OCI-LY3 (cell line): ENCODE measurements at regions not wholly inside any gene's neighbourhood (a gene's known extent, or its start where the extent isn't known, plus 50 kb on each side); places are given as distances from the start of the nearest gene placed in this dataset.

Experiments used
- H2AFZ ChIP-seq: fragments of 200-600, 300-600 bp; shearing (Covaris generic); 2 replicates; pipeline ENCODE4 v1.6.0; 2014; ENCODE audit warnings: antibody characterized with exemption, low read depth, low read length
- H3K27ac ChIP-seq: fragments of 200-600, 300-600 bp; sonication (generic); 2 replicates; pipeline ENCODE4 v1.5.1; 2014; ENCODE audit warnings: mild to moderate bottlenecking, low read length, moderate library complexity, mixed read lengths
- H3K27me3 ChIP-seq: fragments of 200-600, 300-600 bp; sonication (generic); 2 replicates; pipeline ENCODE4 v1.6.1; 2014; ENCODE audit warnings: low read depth, low read length, mixed read lengths
- H3K36me3 ChIP-seq: fragments of 200-600, 300-600 bp; sonication (generic); replicated peaks from 2 replicates; pipeline ENCODE3; 2014; ENCODE audit warnings: low read depth, low read length, mixed read lengths
- H3K4me1 ChIP-seq: fragments of 300-600, 200-600 bp; sonication (generic); 2 replicates; pipeline ENCODE4 v1.6.1; 2014; ENCODE audit warnings: low read length, mixed read lengths
- H3K4me2 ChIP-seq: fragments of 200-600, 300-600 bp; sonication (generic); 2 replicates; pipeline ENCODE4 v1.6.1; 2014; ENCODE audit warnings: low read length, mixed read lengths
- H3K4me3 ChIP-seq: fragments of 300-600, 200-600 bp; sonication (generic); 2 replicates; pipeline ENCODE4 v1.5.1; 2014; ENCODE audit warnings: antibody characterized with exemption, mild to moderate bottlenecking, low read length, moderate library complexity
- H3K79me2 ChIP-seq: fragments of 300-600, 200-600 bp; shearing (Covaris generic); 2 replicates; pipeline ENCODE4 v1.6.1; 2014; ENCODE audit warnings: mild to moderate bottlenecking, low read length, mixed read lengths
- H3K9ac ChIP-seq: fragments of 300-600, 200-600 bp; shearing (Covaris generic); 2 replicates; pipeline ENCODE4 v1.6.0; 2014; ENCODE audit warnings: mild to moderate bottlenecking, low read length, moderate library complexity
- H3K9me3 ChIP-seq: fragments of 200-600, 300-600 bp; shearing (Covaris generic); 2 replicates; pipeline ENCODE4 v1.6.1; 2014; ENCODE audit warnings: low read length, mixed read lengths; ENCODE audit not compliant: insufficient read depth
- H4K20me1 ChIP-seq: fragments of 200-600, 300-600 bp; sonication (generic); 2 replicates; pipeline ENCODE4 v1.6.1; 2016; ENCODE audit warnings: low read length, mixed read lengths; ENCODE audit not compliant: insufficient read depth
- EZH2phosphoT487 ChIP-seq: fragments of 200-600 bp; shearing (Covaris generic); IDR thresholded peaks from 2 replicates; pipeline ENCODE4 v1.6.1; 2018; ENCODE audit warnings: antibody characterized with exemption, mixed run types, low read depth
- TF ChIP-seq, protein P1 (sequence below): fragments of 200-600, 300-600 bp; sonication (generic); IDR thresholded peaks from 2 replicates; pipeline ENCODE4 v1.5.1; 2014; ENCODE audit warnings: antibody characterized with exemption, low read length, low read depth

DNA sequence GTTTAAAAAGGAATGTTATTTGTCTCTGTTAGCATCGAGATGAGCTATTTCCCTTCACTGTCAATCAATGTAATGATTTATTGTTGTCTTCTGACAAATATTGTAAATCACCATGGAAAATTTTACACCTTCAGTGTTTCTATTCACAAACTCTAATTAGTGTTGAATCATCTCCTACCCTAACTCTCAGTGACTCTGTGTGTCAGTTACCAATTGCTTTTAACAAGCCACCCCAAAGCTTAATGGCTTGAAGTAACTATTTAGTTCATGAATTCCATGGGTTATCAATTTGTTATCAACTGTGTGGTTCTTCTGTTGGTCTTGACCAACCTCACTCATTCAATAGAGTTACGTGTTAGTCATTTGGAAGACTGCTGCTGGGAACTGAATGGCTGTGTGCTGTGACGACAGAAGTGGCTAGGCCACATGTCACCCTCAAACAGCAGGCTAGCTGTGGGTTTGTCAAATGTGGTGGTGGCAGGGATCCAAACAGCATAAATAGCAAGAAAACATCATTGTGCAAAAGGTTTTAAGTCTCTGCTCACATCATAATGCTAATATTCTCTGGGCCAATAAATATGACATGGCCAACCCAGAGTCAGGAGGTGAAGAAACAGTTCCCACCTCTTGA is 910.8 kb upstream of the CDH2 start:
- no peaks in the 10 kb centered on the region for H3K9me3 ChIP-seq
- no peaks in the 10 kb centered on the region for H4K20me1 ChIP-seq
- no peak overlapping the region for H2AFZ ChIP-seq
- TF ChIP-seq EZH2phosphoT487: no peak
- TF ChIP-seq, protein P1, sequence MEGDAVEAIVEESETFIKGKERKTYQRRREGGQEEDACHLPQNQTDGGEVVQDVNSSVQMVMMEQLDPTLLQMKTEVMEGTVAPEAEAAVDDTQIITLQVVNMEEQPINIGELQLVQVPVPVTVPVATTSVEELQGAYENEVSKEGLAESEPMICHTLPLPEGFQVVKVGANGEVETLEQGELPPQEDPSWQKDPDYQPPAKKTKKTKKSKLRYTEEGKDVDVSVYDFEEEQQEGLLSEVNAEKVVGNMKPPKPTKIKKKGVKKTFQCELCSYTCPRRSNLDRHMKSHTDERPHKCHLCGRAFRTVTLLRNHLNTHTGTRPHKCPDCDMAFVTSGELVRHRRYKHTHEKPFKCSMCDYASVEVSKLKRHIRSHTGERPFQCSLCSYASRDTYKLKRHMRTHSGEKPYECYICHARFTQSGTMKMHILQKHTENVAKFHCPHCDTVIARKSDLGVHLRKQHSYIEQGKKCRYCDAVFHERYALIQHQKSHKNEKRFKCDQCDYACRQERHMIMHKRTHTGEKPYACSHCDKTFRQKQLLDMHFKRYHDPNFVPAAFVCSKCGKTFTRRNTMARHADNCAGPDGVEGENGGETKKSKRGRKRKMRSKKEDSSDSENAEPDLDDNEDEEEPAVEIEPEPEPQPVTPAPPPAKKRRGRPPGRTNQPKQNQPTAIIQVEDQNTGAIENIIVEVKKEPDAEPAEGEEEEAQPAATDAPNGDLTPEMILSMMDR: no peak
- no peak overlapping the region for H3K4me2 ChIP-seq
- H3K79me2 ChIP-seq: no peaks in the 10 kb centered on the region
- H3K9ac ChIP-seq: no peak overlapping the region
- no peaks in the 10 kb centered on the region for H3K27me3 ChIP-seq
- no peak overlapping the region for H3K4me3 ChIP-seq
- no peaks in the 10 kb centered on the region for H3K4me1 ChIP-seq
- H3K36me3 ChIP-seq: no peaks in the 10 kb centered on the region
- no peak overlapping the region for H3K27ac ChIP-seq

DNA sequence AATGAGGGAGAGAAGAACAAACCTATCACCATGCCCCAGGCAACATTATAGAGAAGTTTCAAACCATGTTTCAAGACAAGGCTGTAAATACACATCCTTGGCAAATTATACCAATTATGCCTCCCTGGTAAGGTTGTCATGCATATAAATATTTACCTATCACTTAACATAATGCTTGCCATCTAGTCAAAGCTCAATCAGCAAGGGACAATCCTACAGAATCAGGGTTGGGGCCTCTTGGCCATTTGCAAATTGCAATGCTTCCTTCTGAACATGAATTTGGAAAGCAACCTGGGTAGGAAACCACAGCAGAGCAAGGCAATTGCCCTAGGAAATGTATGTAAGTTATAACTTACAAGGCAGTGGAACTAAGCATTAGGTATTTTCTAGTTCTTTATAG is 907.2 kb upstream of the CDH2 start:
- no peak overlapping the region for H2AFZ ChIP-seq
- TF ChIP-seq, protein P1: no peak
- TF ChIP-seq EZH2phosphoT487: no peak
- no peak overlapping the region for H3K4me3 ChIP-seq

DNA sequence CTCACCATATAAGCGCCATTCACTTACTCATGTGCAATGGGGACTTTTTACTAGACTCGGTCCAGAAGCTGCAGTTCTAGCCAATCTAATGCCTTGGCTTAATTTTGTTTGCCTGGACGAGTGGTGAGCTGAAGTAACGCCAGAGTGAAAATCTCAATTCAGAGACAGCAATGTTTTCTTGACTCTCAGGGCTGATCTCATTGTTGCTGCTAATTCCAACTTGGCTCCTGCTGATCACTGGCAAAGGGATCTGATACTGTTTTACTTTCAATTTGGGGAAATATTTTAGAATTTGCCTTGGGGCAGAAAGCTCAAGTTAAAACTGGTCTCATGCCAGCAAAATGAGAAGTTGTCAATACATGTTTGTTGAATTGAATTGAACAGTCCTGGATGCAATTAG is 906.6 kb upstream of the CDH2 start:
- Histone ChIP-seq H3K9ac (no peak overlapping the region), H3K36me3 (no peaks in the 10 kb centered on the region), H3K79me2 (no peaks in the 10 kb centered on the region), H3K27ac (no peak overlapping the region), H4K20me1 (no peaks in the 10 kb centered on the region), H3K4me1 (no peaks in the 10 kb centered on the region), H3K4me2 (no peak overlapping the region), H3K9me3 (no peaks in the 10 kb centered on the region), H2AFZ (no peak overlapping the region), H3K4me3 (no peak overlapping the region), H3K27me3 (no peaks in the 10 kb centered on the region)
- no peak for TF ChIP-seq EZH2phosphoT487
- TF ChIP-seq, protein P1: no peak

More for the DNA sequence above, 907.2 kb upstream of the CDH2 start:
- Histone ChIP-seq H3K27ac (no peak overlapping the region), H4K20me1 (no peaks in the 10 kb centered on the region), H3K4me2 (no peak overlapping the region), H3K4me1 (no peaks in the 10 kb centered on the region), H3K27me3 (no peaks in the 10 kb centered on the region), H3K9ac (no peak overlapping the region), H3K36me3 (no peaks in the 10 kb centered on the region), H3K79me2 (no peaks in the 10 kb centered on the region), H3K9me3 (no peaks in the 10 kb centered on the region)

DNA sequence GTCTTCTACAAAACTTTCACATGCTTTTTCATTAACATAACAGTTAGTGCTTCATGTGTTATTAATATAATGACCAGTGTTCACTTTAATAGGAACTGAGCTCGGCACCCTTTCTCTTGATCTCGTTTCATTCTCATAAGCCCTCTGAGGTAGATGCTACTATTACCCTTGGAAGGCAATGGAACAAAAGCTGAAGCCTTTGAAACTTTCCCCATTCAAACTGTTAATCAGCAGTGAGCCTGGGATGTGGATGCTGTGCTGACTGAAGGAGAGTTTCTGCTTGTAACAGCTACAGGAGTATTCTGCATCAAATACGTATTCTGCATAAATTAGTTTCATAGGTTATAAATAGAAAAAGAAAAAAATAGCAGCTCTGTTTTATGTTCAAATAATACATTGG is 904.0 kb upstream of the CDH2 start:
- H3K4me2 ChIP-seq: peak overlapping the region; percentile 36; the same call in 1 of the 2 replicates
- no peak overlapping the region for H3K27ac ChIP-seq
- H3K4me3 ChIP-seq: 0 out of 2 replicates have a peak overlapping the region, but pooled peaks have one; percentile 15
- no peaks in the 10 kb centered on the region for H3K79me2 ChIP-seq
- no peaks in the 10 kb centered on the region for H4K20me1 ChIP-seq
- H3K9me3 ChIP-seq: no peaks in the 10 kb centered on the region
- H3K9ac ChIP-seq: no peak overlapping the region
- TF ChIP-seq, protein P1: no peak
- no peak for TF ChIP-seq EZH2phosphoT487
- no peaks in the 10 kb centered on the region for H3K36me3 ChIP-seq
- no peaks in the 10 kb centered on the region for H3K4me1 ChIP-seq
- H3K27me3 ChIP-seq: no peaks in the 10 kb centered on the region
- H2AFZ ChIP-seq: 0 out of 2 replicates have a peak overlapping the region, but pooled peaks have one; percentile 41
